Osteoblast (primary cell): ENCODE measurements at regions not wholly inside any gene's neighbourhood (a gene's known extent, or its start where the extent isn't known, plus 50 kb on each side); places are given as distances from the start of the nearest gene placed in this dataset.

ENCODE experiments used
- DNase-seq: peaks from one replicate; pipeline ENCODE4 v3.0.0; 2011; ENCODE audit warnings: low spot score, mixed read lengths; ENCODE audit not compliant: insufficient read length; ENCODE audit errors: missing footprints
- H2AFZ ChIP-seq: 2 replicates; pipeline ENCODE4 v1.6.0; 2011; ENCODE audit warnings: mild to moderate bottlenecking, low read length
- H3K27ac ChIP-seq: 2 replicates; pipeline ENCODE4 v1.5.1; 2011; ENCODE audit warnings: mild to moderate bottlenecking, low read depth, low read length, moderate library complexity
- H3K27me3 ChIP-seq: 2 replicates; pipeline ENCODE4 v1.6.0; 2012; ENCODE audit warnings: mild to moderate bottlenecking, control low read depth, inconsistent platforms, low read length, moderate library complexity; ENCODE audit not compliant: insufficient read depth
- H3K36me3 ChIP-seq: 2 replicates; pipeline ENCODE4 v1.5.1; 2011; ENCODE audit warnings: mild to moderate bottlenecking, low read length, control low read depth, moderate library complexity; ENCODE audit not compliant: insufficient read depth
- H3K4me1 ChIP-seq: 2 replicates; pipeline ENCODE4 v1.5.1; 2011; ENCODE audit warnings: mild to moderate bottlenecking, low read length, control low read depth, moderate library complexity; ENCODE audit not compliant: insufficient read depth
- H3K4me2 ChIP-seq: 2 replicates; pipeline ENCODE4 v1.6.0; 2011; ENCODE audit warnings: mild to moderate bottlenecking, low read length; ENCODE audit not compliant: insufficient read depth
- H3K4me3 ChIP-seq: fragments of 200-600 bp; sonication (generic); 3 replicates; pipeline ENCODE4 v1.5.1; 2012; ENCODE audit warnings: mild to moderate bottlenecking, low read length, inconsistent platforms; ENCODE audit not compliant: insufficient read depth
- H3K79me2 ChIP-seq: 2 replicates; pipeline ENCODE4 v1.6.0; 2012; ENCODE audit warnings: mild to moderate bottlenecking, low read length, control low read depth, inconsistent platforms; ENCODE audit not compliant: insufficient read depth
- H3K9me3 ChIP-seq: 2 replicates; pipeline ENCODE4 v1.5.1; 2011; ENCODE audit warnings: low read depth, low read length, control low read depth
- H4K20me1 ChIP-seq: 2 replicates; pipeline ENCODE4 v1.6.0; 2012; ENCODE audit warnings: mild to moderate bottlenecking, low read length, control low read depth; ENCODE audit not compliant: insufficient read depth
- TF ChIP-seq, protein P1 (sequence below): IDR thresholded peaks from 2 replicates; pipeline ENCODE4 v1.5.1; 2011; ENCODE audit warnings: mild to moderate bottlenecking, low read depth, low read length, moderate library complexity; ENCODE audit errors: extremely low read depth

DNA sequence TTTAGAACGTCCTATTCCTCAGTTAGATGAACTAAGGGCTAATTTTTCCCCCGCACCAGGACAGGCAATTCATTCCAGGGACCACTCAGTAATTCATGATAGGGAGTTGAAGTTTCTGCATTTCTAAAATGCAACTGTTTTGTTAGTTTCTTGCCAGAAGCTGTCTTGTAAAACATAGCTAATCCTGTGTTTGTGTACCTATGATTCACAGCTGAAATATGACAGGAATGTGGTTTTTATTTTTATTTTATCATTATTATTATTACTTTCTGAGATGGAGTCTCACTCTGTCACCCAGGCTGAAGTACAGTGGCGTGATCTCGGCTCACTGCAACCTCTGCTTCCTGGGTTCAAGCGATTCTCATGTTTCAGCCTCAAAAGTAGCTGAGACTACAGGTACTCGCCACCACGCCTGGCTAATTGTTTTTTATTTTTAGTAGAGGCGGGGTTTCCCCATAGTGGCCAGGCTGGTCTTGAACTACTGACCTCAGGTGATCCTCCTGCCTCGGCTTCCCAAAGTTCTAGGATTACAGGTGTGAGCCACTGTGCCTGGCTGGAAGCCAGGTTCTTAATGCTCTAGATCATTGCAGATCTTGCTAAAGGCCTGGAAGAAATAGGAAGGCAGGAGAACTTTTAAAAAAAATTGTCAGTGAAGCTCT is 154.8 kb upstream of the FHL2 start:
- H3K27me3 ChIP-seq = peaks cover 49% of the 10 kb centered on the region
- H3K36me3 ChIP-seq = no peaks in the 10 kb centered on the region
- no peak overlapping the region for H2AFZ ChIP-seq
- H3K4me3 ChIP-seq = no peak overlapping the region
- H3K79me2 ChIP-seq = no peaks in the 10 kb centered on the region
- peak; percentile 29 for DNase-seq
- no peak overlapping the region for H3K27ac ChIP-seq
- peaks cover 8% of the 10 kb centered on the region for H3K4me1 ChIP-seq
- TF ChIP-seq, protein P1, sequence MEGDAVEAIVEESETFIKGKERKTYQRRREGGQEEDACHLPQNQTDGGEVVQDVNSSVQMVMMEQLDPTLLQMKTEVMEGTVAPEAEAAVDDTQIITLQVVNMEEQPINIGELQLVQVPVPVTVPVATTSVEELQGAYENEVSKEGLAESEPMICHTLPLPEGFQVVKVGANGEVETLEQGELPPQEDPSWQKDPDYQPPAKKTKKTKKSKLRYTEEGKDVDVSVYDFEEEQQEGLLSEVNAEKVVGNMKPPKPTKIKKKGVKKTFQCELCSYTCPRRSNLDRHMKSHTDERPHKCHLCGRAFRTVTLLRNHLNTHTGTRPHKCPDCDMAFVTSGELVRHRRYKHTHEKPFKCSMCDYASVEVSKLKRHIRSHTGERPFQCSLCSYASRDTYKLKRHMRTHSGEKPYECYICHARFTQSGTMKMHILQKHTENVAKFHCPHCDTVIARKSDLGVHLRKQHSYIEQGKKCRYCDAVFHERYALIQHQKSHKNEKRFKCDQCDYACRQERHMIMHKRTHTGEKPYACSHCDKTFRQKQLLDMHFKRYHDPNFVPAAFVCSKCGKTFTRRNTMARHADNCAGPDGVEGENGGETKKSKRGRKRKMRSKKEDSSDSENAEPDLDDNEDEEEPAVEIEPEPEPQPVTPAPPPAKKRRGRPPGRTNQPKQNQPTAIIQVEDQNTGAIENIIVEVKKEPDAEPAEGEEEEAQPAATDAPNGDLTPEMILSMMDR = no peak
- H3K9me3 ChIP-seq = no peaks in the 10 kb centered on the region
- H4K20me1 ChIP-seq = no peaks in the 10 kb centered on the region
- H3K4me2 ChIP-seq = no peak overlapping the region

DNA sequence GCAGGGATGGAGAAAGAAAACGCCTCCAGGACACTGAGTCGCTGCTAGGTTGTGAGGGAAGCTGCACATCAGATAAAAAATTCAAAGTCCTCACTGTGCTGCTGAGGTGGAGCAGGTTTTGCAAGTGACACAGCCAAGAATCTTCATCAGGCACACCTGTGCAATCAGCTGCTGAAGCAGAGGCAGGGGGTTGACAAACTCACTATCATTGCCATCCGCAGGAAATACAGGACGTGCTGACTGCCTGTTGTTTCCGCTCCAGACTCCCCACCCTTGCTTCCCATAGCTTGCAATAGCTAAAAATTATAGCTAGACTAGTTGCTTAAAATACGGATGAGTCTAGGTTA is 147.8 kb upstream of the FHL2 start:
- Histone ChIP-seq H3K4me2 (no peak overlapping the region), H3K27me3 (peaks cover 33% of the 10 kb centered on the region), H3K27ac (no peak overlapping the region), H3K4me3 (no peak overlapping the region), H2AFZ (no peak overlapping the region), H3K36me3 (no peaks in the 10 kb centered on the region), H3K79me2 (no peaks in the 10 kb centered on the region), H4K20me1 (no peaks in the 10 kb centered on the region), H3K9me3 (no peaks in the 10 kb centered on the region), H3K4me1 (no peaks in the 10 kb centered on the region)
- no peak for DNase-seq
- TF ChIP-seq, protein P1 = no peak

DNA sequence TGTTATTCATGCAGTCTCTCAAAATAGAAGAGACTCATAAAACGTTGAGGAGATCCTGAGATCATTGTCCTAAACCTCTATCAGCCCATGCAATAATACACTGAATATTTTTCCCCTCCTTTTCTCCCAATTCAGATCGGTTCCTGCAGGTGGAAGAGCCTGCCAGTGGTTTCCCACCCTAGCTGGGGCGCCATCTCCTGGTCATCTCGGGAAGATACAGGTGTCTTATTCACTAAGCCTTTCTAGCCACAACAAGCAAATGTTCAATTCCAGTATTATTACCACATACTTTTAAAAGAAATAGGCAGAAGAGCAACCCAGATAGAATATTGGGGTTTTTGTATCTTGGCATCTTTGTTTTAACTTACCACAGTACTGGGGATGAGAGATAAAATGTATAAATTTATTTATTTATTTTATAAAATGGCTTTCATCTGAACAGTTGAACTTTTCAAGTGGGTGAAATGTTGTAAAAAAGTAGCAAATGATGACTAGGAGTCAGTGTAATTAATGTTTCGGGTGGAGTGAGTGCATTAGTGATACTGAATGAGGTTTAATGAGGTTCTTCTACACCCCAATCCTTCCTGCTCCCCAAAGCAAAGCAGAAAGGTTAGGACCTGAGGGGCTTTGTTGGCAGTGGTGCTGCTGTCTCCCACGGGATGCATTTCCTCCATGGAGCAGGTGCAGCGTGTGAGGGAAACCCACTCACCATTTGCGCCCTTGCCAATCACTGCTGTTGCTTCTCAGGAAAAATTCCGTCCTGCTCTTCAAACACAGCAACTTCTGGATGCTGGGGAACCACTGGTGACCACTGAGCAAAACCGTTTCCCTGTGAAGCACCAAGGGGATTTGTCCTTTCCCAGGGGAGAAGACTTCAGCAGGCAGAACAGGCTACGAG is 147.1 kb upstream of the FHL2 start:
- DNase-seq = peak; percentile 72
- H3K27ac ChIP-seq = no peak overlapping the region

More for the DNA sequence above, 147.1 kb upstream of the FHL2 start:
- Histone ChIP-seq H2AFZ (no peak overlapping the region), H3K27me3 (peaks cover 33% of the 10 kb centered on the region), H3K9me3 (no peaks in the 10 kb centered on the region), H4K20me1 (no peaks in the 10 kb centered on the region), H3K4me2 (no peak overlapping the region), H3K79me2 (no peaks in the 10 kb centered on the region), H3K36me3 (no peaks in the 10 kb centered on the region), H3K4me1 (no peaks in the 10 kb centered on the region), H3K4me3 (no peak overlapping the region)
- TF ChIP-seq, protein P1 = peak; percentile 96
